ENCODE measurements at regions not wholly inside any gene's neighbourhood (a gene's known extent, or its start where the extent isn't known, plus 50 kb on each side); places are given as distances from the start of the nearest gene placed in this dataset.

- no peak for DNase-seq
These were observed 537.1 kb upstream of the EEF2KMT start for GRCh38 chr16:5634666-5635180.

DNA sequence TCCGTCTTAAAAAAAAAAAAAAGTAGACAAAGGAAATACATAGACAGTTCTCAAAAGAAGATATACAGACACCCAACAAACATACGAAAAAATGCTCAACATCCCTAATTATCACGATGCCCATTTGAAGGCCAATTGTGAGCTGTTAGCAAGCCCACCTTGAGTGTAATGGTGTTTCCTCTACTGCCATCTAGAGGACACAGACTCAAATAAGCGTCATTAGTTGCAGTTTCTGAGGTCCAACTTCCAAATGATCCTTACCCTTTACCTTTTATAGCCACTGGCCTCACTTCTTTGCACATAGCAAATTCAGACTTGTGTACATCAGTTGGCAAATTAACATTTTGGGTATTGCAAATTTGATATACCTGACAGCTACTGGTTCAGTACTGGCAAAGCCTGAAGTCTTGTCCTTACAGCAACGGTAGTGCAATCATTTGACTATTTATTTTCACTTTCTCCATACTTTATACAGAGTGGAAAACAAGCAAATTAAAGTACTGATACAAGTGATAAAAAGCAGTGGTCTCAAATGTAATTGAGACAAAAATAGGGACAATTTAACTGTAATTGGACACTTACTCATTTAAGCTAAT lies 536.3 kb upstream of the EEF2KMT start:
- DNase-seq: no peak

DNA sequence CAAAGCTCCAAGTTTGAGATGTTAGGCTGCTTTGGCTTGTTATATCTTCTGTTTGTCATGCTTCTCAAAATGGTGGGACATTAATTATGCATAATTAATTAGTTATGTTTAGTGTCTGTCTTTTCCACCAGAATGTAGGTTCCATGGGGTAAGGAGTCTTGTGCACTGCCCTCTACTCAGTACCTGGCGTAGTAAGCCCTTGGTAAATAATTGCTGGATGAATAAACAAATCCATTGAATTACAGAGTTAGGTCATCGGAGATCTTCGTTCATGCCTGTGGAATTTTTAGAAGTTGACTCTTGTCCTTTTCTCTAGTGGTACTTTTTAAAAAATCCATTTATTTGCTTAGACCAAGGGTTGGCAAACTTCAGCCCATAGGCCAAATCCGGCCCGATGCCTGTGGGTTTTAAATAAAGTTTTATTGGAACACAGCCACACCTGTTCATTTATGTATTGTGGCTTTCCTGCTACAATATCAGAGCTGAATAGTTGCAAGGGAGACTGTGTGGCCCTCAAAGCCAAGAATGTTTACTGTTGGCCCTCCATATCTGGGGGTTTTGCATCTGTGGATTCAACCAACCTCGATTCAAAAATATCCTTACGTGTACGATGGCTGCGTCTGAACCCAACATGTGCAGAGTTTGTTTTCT lies 524.8 kb upstream of the EEF2KMT start:
- no peak for DNase-seq

DNA sequence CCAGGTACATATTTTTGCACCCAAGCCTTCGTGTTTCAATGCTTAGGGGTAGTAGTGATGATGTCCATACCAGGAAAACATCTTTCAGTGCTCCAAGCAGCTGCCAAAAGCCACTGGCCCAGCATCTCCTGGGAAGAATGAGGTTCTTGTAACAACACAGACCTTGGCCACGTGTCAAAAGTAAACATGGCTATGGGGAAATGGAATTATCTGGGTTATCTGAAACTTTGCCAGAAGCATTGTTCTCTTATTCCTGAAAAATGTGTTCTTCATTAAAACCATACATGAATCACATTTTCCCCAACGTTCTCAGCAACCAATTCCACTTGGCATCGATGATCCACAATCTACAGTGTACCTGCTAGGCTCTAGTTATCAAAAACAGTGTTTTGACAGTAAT lies 524.2 kb upstream of the EEF2KMT start:
- DNase-seq: no peak

DNA sequence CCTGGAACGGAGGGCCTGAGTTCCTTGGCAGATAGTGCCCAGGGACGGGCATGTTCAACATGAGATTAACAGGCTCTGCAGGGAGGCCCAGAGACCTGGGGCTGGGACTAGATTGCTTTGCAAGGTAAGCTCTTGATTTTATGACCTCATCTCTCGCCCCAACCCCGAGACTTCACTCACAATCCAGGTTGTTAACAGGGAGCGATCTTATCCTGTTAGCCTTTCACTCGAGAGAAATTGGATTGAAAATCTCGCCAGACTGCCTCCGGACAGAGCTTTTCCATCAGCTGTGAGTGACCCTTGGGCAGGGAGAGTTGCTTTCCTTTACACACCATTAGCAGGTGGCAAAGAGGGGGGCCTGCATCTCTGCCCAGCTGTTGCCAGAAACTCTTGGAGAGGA lies 521.7 kb upstream of the EEF2KMT start:
- no peak for DNase-seq

DNA sequence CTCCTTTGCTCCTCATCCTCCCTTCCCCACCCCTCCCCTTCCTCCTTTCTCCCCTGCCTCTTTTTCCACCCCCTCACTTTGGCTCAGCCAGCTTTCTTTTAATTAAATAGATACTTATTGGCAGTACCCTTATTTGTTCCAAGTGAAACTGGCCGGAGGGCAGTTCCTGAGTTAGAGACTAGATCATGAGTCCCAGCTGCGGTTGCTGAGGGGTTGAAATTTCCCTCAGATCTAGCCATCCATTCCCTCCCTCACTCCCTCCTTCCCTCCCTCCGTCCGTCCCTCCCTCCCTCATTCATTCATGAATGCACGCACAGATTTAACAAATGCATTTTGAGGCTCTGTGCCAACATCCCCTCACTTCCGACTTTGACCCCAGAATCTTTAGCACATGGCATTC lies 519.2 kb upstream of the EEF2KMT start:
- DNase-seq: no peak

GRCh38 chr16:5615868-5616642 lies 518.5 kb upstream of the EEF2KMT start:
- peak in 49 of 56 donors; percentile 1 to 78 (median 36) for DNase-seq

DNA sequence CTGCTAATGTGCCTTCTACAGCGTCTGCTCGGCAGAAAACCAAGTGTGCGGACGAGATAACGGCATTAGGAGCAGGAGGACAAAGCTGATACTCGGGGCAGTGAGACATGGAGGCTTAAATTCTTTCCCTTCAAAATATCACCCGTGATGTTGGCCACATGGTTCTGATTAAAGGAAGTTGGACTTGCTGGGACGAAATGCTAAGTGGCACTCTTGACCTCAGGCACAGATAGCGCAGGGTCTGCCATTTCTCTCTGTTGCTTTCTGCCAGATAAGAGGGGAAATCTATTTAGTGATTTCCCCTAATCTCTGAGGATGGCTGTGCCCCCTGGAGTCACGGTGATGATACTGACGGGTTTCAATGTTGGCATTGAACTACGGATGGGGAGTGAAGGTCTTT lies 509.6 kb upstream of the EEF2KMT start:
- DNase-seq: no peak

- DNase-seq: no peak
These were observed 507.8 kb upstream of the EEF2KMT start for GRCh38 chr16:5605404-5605803.

- peak in 28 of 56 donors; percentile 2 to 72 (median 17) for DNase-seq
These were observed 507.2 kb upstream of the EEF2KMT start for GRCh38 chr16:5604770-5605169.

GRCh38 chr16:5603836-5604235 lies 506.2 kb upstream of the EEF2KMT start:
- no peak for DNase-seq

- DNase-seq: no peak
These were observed 504.4 kb upstream of the EEF2KMT start for GRCh38 chr16:5601957-5602356.

GRCh38 chr16:5598793-5599192 lies 501.2 kb upstream of the EEF2KMT start:
- no peak for DNase-seq

DNA sequence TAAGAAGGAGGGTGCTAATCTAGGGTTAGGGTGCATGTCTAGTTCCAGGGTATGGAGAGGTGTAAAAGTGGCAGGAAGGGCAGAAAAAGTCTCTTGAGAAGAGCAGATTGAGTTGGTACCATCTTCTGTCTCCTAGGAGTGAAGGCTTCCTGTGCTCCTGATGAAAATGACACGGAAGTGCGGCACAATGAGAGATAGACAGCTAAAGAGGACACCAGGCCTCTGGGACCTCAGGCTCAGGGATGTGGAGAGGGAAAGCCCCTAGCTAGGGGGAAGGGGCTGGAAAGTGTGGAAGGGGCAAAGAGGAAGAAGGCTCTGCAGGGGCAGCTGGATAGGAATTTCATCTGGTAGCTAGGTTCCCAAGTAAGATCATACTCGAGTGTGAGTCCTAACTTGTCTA lies 498.3 kb upstream of the EEF2KMT start:
- DNase-seq: no peak

DNA sequence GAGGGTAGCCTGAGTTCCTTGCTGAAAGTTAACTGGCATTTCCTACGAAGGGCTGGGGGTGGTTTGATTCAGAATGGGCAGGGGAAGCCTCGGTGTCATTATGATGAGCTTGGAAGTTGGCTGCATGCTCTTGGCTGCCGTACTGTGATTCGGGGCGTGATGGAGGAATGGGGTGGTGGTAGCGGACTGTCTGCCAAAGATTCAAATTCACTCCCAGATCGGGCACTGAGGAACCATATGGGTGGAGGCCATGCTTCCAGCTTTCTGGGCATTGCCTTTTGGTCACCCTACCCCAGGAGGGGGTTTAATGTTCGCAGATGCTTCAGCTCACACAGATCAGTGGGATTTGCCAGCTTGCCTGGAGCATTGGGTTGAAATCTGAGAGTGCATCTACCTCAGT lies 492.8 kb upstream of the EEF2KMT start:
- no peak for DNase-seq

GRCh38 chr16:5589812-5590373 lies 492.3 kb upstream of the EEF2KMT start:
- no peak for DNase-seq

DNA sequence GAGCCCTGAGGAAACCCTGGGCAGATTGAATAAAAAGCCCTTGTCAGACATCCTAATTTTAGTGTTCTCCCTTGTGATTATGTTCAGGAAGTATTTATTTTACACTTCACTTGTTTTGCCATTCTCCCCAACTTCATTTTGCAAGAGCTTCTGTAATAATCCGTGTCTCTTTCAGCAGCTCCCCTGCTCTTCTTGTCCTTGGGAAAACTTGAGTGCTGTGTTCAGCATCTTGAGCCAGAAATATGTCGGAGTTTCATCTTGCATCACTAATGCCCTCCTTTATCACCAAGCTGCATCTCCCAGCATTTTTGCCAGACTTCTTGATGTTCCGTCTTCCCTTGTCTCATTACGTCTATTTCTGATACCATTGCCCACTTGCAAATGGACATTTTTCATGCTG lies 486.5 kb upstream of the EEF2KMT start:
- no peak for DNase-seq

- no peak for DNase-seq
These were observed 484.9 kb upstream of the EEF2KMT start for GRCh38 chr16:5582529-5582928.

DNA sequence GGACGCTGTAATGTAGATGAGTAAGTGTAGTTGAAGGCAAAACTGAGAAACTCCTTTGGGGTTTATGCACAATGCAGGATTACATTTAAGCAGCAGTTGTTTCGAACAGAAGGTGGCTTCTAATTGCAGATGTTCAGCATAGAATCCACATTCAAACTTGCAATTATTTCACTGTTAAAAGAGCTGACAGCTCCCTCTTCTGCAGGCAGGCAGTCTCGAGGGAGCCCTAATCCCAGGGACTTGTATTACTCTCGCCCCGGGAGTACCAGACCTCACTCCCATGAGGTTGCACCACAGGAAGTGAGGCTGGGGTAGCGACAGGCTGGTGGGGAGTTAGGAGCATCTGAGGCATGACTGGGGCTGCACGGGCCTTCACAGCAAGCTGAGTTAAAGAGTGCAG lies 484.3 kb upstream of the EEF2KMT start:
- no peak for DNase-seq

GRCh38 chr16:5581428-5581827 lies 483.8 kb upstream of the EEF2KMT start:
- DNase-seq: no peak

DNA sequence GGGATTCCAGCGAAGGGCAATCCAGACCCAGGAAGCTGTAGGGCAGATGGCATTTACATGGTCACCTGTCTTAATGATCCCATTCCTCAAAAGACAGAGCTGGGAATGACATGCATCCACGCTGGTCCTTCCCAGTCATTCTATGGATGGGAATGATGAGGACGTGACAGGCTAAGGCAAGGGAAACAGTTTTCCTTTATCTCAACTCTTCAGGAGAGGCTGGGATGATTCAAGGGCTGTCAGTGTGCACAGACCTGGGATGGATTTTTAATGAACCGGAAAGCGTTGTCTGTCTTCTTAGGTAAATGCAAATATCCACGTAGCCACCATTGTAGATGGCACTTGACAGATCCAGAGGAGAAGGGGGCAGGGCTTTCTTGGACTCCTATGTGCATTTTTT lies 483.2 kb upstream of the EEF2KMT start:
- no peak for DNase-seq

GRCh38 chr16:5580296-5580695 lies 482.7 kb upstream of the EEF2KMT start:
- peak in 2 of 56 donors; percentile 1 to 8 for DNase-seq

All from nucleus accumbens (tissue), 56 donors.